ENCODE measurements at regions not wholly inside any gene's neighbourhood (a gene's known extent, or its start where the extent isn't known, plus 50 kb on each side); places are given as distances from the start of the nearest gene placed in this dataset.
A peak's percentile ranks its signal among the peaks of the same experiment; 100 is the strongest.
"Not testable (repeated sequence)": the region's sequence is repeated elsewhere in the genome, so short reads cannot be mapped to it uniquely, and the experiment has no call there.

DNA sequence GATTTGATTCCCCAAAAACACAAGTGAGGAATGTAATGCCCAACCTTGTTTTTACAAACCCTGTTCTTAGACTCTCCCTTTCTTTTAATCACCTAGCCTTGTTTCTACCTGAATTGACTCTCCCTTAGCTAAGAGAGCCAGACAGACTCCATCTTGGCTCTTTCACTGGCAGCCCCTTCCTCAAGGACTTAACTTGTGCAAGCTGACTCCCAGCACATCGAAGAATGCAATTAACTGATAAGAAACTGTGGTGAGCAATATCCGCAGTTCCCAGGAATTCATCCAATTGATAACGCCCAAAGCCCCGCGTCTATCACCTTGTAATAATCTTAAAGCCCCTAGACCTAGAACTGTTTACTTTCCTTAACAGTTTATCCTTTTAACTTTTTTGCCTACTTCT, 120.2 kb upstream of the DEFB108B start:
- DNase-seq; intact Hi-C loops (cut with DNase I): not testable (repeated sequence)

DNA sequence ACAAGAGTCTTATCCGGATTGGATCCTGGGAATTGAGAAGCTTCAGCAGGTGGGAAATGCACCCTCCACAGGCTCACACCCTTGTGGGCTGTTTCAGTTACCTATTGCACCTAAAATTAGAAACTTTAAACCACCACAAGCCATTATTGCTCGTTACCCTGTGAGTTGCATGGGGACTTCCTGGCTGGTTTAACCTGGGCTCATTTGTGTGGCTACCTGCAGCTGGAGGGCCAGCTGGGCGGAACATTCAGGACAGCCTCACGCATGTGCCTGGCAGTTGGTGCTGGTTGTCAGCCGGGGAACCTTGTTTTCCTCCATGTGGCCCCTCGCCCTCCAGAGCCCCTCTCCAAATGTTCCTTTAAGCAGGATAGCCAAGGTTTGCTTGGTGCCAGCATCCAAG, 118.5 kb upstream of the DEFB108B start:
- DNase-seq; intact Hi-C loops (cut with DNase I): not testable (repeated sequence)

DNA sequence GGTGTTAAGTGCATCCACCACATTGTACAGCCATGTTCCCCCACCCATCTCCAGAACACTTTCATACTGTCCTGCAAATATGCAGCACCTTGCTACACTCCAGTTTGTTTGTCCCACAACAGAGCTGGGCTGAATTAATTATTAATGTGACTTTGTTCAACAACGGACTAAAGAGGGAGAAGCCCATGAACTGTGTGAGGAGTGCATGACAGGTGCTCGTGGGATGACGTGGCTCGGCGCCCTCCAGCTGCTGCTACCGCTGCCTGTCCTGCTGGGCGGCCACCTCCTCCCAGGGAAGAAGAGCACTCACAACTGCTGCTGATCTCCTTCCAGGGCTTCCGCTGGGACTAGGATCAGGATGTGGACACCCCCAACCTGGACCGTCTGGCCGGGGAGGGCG, 111.2 kb upstream of the DEFB108B start:
- intact Hi-C loops (cut with DNase I); DNase-seq: not testable (repeated sequence)

DNA sequence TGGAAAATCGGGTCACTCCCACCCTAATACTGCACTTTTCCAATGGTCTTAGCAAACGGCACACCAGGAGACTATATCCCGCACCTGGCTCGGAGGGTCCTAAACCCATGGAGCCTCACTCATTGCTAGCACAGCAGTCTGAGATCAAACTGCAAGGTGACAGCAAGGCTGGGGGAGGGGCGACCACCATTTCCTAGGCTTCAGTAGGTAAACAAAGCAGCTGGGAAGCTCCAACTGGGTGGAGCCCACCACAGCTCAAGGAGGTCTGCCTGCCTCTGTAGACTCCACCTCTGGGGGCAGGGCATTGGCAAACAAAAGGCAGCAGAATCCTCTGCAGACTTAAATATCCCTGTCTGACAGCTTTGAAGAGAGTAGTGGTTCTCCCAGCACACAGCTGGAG, 109.0 kb upstream of the DEFB108B start:
- DNase-seq; intact Hi-C loops (cut with DNase I): not testable (repeated sequence)

DNA sequence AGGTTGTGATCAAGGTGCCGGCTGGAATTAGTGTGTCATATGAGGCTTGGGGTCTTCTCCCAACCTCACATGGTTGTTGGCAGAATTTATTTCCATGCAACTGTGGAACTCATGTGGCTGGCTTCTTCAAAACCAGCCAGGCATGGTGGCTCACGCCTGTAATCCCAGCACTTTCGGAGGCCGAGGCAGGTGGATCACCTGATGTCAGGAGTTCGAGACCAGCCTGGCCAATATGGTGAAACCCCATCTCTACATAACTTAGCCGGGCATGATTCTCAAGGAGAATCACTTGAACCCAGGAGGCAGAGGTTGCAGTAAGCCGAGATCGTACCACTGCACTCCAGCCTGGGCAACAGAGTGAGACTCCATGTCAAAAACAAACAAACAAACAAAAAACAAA, 102.3 kb upstream of the DEFB108B start:
- DNase-seq; intact Hi-C loops (cut with DNase I): not testable (repeated sequence)

DNA sequence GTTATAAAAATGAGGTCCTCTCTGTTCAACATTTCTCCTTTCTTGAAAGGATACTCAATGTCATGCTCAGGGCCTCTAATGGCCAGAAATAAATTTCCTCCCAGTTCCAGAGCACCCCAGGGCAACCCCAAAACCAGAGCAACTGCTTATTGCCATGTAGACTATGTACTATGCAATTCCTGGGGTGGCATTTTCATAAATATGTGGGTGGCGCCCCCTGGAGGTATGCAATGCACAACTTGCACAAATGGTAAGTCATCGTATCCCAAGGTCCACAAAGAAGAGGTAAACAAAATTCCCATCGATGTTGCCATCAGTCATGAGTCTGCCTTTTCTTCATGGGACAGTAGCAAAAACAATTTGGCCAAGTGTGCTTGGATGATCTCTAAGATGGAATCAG, 98.6 kb upstream of the DEFB108B start:
- peak in 1 of 10 donors; percentile 4 for DNase-seq
- intact Hi-C loops (cut with DNase I) = not testable (repeated sequence)

DNA sequence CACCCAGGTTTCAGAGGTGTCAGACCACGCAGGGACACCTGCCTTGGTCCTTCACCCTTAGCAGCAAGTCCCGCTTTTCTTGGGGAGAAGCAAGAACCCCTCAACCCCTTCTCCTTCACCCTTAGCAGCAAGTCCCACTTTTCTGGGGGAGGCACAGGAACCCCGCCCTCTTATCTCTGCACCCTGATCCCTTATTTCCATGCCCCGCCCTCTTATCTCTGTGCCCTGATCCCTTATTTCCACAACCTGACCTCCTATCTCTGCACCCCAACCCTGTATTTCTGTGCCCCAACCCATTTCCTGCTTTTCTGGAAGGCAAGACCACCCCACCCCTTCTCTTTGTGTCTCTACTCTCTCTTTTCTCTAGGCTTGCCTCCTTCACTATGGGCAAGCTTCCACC, 94.7 kb upstream of the DEFB108B start:
- intact Hi-C loops (cut with DNase I); DNase-seq: not testable (repeated sequence)

DNA sequence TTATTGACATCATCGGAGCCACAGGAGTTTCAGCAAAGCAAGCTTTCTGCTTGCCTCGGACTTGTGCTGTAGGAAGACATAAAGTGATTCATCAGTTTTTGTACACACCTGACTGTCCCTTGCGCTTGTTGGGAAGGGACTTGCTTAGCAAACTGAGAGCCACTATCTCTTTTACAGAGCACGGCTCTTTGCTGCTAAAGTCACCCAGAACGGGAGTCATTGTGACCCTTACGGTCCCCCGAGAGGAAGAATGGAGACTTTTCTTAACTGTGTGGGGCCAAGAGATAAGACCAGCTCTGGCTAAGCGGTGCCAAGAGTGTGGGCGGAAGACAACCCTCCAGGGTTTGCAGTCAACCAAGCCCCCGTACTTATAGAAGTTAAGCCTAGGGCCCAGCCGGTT, 89.6 kb upstream of the DEFB108B start:
- DNase-seq; intact Hi-C loops (cut with DNase I): not testable (repeated sequence)

DNA sequence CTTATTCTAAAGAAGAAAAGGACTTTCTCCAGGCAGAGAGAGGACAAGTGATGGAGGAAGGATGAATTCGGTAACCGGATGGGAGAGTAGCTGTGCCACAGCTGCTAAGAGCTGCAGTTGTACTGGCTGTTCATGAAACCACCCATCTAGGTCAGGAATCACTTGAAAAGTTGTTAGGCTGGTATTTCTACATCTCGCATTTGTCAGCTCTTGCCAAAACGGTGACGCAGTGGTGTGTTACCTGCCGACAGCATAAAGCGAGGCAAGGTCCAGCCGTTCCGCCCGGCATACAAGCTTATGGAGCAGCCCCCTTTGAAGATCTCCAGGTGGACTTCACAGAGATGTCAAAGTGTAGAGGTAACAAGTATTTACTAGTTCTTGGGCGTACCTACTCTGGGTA, 87.3 kb upstream of the DEFB108B start:
- intact Hi-C loops (cut with DNase I); DNase-seq: not testable (repeated sequence)

DNA sequence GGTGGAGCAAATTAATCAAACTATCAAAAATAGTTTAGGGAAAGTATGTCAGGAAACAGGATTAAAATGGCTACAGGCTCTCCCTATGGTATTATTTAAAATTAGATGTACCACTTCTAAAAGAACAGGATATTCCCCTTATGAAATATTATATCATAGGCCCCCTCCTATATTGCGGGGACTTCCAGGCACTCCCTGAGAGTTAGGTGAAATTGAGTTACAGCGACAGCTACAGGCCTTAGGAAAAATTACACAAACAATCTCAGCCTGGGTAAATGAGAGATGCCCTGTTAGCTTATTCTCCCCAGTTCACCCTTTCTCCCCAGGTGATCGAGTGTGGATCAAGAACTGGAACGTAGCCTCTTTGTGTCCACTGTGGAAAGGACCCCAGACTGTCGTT, 86.7 kb upstream of the DEFB108B start:
- intact Hi-C loops (cut with DNase I); DNase-seq: not testable (repeated sequence)

DNA sequence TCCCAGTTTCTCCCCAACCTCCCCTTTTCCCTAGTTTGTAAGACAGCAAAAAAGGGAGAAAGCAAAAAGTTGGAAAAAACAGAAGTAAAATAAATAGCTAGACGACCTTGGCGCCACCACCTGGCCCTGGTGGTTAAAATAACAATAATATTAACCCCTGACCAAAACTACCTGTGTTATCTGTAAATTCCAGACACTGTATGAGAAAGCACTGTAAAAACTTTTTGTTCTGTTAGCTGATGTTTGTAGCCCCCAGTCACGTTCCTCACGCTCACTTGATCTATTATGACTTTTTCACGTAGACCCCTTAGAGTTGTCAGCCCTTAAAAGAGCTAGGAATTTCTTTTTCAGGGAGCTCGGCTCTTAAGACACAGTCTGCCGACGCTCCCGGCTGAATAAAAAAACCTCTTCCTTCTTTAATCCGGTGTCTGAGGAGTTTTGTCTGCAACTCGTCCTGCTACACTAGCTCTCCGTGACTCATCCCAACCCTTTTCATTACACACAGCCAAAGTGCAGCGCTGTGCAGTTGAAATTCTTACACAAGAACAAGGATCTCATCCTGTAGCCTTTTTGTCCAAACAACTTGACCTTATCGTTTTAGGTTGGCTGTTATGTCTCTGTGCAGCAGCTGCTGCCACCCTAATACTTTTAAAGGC, 83.9 kb upstream of the DEFB108B start:
- intact Hi-C loops (cut with DNase I); DNase-seq: not testable (repeated sequence)

DNA sequence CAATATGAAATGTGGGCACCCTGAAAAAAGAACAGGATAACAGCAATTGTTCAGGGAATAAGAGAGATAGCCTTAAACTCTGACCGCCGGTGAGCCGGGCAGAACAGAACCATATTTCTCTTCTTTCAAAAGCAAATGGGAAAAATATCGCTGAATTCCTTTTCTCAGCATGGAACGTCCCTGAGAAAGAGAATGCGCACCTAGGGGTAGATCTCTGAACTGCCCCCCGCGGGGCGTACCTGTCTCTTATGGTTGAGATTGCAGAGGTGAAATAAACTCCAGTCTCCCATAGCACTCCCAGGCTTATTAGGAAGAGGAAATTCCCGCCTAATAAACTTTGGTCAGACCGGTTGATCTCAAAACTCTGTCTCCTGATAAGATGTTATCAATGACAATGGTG, 82.1 kb upstream of the DEFB108B start:
- DNase-seq; intact Hi-C loops (cut with DNase I): not testable (repeated sequence)

DNA sequence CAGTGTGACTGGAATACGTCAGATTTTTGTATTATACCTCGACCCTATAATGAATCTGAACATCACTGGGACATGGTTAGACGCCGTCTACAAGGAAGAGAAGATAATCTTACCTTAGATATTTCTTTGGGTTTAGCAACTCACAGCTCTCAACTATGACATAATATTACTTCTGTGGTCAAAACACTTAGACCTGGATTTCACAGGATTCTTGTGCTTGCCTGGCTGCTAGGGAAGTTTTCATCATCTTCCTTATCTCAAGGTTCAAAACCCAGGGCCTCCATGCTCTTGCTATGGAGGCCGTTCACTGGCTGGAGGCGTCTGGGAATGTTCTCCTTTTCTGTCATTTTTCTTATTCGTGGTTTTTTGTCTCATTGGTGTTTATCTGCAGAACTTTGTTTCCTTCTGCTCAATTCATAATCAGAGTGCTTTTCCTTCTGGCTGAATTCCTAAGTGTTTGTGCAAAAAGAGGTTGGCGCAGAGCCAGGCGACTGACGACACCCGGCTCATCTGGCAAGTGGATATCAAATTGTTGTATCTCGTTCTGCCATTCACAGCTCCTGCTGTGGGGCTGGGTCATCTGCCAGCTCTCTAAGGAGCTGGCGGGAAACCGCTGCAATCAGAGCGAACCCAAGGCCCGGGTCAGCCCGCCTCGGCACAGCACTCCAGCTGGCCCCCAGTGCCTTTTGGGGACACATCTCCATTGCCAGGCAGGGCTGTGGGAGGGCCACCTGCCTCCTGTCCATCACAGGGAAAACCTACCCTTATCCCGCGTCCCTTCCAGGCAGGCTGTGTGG, 68.1 kb upstream of the DEFB108B start:
- DNase-seq = peak in 2 of 10 donors; percentile 3 to 77
- intact Hi-C loops (cut with DNase I) = not testable (repeated sequence)

DNA sequence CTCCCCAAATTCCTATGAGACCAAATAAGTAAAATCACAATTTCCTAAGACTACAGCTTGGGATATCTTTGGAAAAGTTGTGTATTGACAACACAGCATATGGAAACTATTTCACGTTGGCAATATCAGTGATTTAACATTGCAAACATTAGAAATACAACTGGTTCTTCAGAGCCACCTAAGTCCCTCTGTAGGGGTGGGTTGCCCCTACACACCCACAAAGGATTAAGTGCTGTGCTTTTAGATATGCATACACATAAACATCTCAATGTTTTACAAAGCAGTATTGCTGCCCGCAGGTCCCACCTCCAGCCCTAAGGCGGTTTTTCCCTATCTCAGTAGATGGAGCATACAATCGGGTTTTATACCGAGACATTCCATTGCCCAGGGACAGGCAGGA, 66.0 kb upstream of the DEFB108B start:
- DNase-seq; intact Hi-C loops (cut with DNase I): not testable (repeated sequence)

DNA sequence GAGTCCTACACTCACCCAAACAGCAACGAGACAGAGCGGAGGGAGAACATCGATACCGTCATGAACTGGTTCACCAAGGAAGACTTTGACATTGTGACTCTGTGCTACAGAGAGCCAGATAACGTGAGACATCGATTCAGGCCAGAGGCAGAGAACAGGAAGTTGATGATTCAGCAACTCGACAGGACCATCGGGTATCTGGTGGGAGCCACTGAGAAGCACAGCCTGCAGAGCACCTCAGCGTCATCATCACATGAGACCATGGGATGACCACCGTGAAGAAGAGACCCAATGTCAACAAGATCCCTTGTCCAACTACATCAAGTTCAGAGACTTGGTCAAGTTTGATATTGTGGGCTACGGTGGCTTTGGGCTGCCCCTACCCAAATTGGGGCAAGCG, 60.8 kb upstream of the DEFB108B start:
- DNase-seq; intact Hi-C loops (cut with DNase I): not testable (repeated sequence)

DNA sequence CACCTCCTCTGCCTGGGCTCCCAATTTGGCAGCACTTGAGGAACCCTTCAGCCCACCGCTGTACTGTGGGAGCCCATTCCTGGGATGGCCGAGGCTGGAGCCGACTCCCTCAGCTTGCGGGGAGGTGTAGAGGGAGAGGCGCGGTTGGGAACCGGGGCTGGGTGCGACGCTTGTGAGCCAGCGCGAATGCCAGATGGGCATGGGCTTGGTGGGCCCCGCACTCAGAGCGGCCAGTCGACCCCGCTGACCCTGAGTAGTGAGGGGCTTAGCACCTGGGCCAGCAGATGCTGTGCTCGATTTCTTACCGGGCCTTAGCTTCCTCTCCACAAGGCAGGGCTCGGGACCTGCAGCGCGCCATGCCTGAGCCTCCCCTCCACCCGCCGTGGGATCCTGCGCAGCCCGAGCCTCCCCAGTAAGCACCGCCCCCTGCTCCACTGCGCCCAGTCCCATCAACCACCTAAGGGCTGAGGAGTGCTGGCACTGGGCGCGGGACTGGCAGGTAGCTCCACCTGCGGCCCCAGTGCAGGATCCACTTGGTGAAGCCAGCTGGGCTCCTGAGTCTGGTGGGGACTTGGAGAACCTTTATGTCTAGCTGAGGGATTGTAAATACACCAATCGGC, 58.3 kb upstream of the DEFB108B start:
- intact Hi-C loops (cut with DNase I) = no loop called here
- DNase-seq = peak in 2 of 10 donors; percentile 65 to 71

DNA sequence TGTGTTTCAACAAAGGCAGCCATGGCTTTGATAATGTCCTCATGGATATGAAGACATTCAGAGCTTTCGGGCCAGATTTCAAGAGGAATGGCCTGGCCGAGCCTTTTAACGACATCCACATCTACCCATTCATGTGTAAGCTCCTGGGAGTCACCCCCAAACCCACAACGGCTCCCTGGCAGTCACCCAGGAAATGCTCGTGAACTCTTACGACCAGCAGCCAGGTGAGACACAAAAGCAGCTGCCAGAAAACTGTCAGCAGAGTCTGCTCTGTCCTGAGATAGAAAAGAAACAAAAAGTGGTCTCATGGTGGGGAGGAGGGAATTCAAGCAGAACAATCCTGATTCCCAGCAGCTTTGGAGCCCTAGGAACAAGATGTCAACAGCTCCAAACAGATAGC, 52.9 kb upstream of the DEFB108B start:
- DNase-seq; intact Hi-C loops (cut with DNase I): not testable (repeated sequence)

DNA sequence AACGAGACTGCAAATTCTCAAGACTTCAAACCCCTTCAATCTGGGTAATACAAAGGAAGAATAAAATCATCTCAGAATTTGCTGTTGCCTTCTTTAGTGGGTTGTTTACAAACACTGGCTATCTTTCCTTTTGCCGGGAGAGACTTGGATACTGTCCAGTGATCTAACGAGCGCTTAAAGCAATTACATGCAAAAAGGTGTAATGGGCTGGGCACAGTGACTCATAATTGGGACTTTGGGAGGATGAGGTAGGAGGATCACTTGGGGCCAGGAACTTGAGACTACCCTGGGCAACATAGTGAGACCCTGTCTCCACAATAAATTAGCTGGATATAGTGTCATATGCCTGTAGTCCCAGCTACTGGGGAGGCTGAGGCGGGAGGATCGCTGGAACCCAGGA, 52.2 kb upstream of the DEFB108B start:
- intact Hi-C loops (cut with DNase I); DNase-seq: not testable (repeated sequence)

DNA sequence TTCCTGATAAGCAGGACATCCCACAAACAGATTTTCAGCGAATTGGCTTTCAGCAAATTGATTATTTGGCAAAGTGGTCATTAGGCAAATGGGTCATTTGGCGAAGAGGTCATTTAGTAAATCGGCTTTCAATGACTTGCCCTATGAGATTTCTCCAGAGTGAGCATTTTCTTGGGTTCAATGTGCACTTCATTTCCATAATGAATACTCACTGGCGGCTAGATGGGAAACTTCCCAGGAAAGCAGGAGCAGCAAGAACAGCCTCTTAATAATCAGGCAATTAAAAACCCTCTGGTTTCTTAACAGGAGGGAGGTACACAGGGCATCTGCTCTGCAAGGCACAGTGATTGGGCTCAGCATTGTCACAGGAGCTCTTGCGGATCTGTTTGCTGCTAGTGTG, 51.5 kb upstream of the DEFB108B start:
- DNase-seq; intact Hi-C loops (cut with DNase I): not testable (repeated sequence)

DNA sequence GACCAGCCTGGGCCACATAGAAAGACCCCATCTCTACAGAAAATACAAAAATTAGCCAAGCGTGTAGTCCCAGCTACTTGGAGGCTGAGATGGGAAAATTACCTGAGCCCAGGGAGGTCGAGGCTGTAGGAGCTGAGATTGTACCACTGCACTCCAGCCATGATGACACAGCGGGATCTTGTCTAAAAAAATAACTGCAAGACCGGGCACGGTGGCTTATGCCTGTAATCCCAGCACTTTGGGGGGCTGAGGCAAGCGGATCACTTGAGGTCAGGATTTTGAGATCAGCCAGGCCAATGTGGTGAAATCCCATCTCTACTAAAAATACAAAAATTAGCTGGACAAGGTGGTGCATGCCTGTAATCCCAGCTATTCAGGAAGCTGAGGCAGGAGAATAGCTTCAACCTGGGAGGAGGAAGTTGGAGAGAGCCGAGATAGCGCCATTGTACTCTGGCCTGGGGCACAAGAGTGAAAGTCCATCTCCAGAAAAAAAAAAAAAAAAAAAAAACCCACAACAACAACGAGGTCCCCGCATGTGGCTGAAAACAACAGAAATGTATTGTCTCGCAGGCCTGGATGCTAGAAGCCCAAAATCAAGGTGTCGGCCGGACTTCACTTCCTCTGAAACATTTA, 50.7 kb upstream of the DEFB108B start:
- intact Hi-C loops (cut with DNase I) = not testable (repeated sequence)

DNA sequence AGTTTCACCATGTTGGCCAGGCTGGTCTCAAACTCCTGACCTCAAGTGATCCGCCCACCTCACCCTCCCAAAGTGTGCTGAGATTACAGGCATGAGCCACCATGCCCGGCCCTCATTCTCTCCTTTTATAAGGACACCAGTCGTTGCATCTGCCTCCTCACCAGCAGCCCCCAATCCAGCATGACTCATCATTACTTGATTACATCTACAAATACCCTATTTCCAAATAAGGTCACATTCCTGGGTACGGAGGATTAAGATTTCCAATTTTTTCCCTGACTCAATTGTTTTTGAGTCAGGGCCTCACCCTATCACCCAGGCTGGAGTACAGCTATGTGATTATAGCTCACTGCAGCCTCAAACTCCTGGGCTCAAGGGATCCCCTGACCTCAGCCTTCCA, 49.8 kb upstream of the DEFB108B start:
- DNase-seq = peak in 1 of 10 donors; percentile 48
- intact Hi-C loops (cut with DNase I) = not testable (repeated sequence)

More for the DNA sequence above, 50.7 kb upstream of the DEFB108B start:
- not testable (repeated sequence) for DNase-seq

Data from posterior cingulate gyrus (tissue), 11 donors.